ENCODE measurements at regions not wholly inside any gene's neighbourhood (a gene's known extent, or its start where the extent isn't known, plus 50 kb on each side); places are given as distances from the start of the nearest gene placed in this dataset.
A peak's percentile ranks its signal among the peaks of the same experiment; 100 is the strongest.
"Not testable (repeated sequence)": the region's sequence is repeated elsewhere in the genome, so short reads cannot be mapped to it uniquely, and the experiment has no call there.

GRCh38 chr3:76532158-76532822, 507.6 kb upstream of the ROBO2 start:
- TF ChIP-seq CTCF (IDR thresholded peaks at IDR 0.05), result no peak
- Histone ChIP-seq H3K27me3 (no peaks in the 10 kb centered on the region), H3K36me3 (no peaks in the 10 kb centered on the region), H3K9me3 (no peaks in the 10 kb centered on the region), H3K4me1 (no peaks in the 10 kb centered on the region), H3K4me3 (no peak overlapping the region), H3K27ac (no peak overlapping the region)
- ATAC-seq, result no peak
- intact Hi-C loops (cut with DNase I), result no loop called here
- no peak for DNase-seq

- H3K36me3 ChIP-seq; ATAC-seq; H3K4me3 ChIP-seq; H3K27ac ChIP-seq; H3K9me3 ChIP-seq; H3K4me1 ChIP-seq; H3K27me3 ChIP-seq; DNase-seq; intact Hi-C loops (cut with DNase I): not testable (repeated sequence)
These were observed 506.2 kb upstream of the ROBO2 start for GRCh38 chr3:76533710-76534109.

- H3K9me3 ChIP-seq; H3K27me3 ChIP-seq; H3K4me3 ChIP-seq; intact Hi-C loops (cut with DNase I); DNase-seq; H3K27ac ChIP-seq; H3K36me3 ChIP-seq; ATAC-seq; H3K4me1 ChIP-seq: not testable (repeated sequence)
These were observed 502.0 kb upstream of the ROBO2 start for GRCh38 chr3:76537857-76538256.

- intact Hi-C loops (cut with DNase I), result no loop called here
- ATAC-seq (no peak), DNase-seq (no peak)
- Histone ChIP-seq H3K9me3 (no peaks in the 10 kb centered on the region), H3K36me3 (no peaks in the 10 kb centered on the region), H3K27me3 (no peaks in the 10 kb centered on the region), H3K4me3 (no peak overlapping the region), H3K4me1 (no peaks in the 10 kb centered on the region), H3K27ac (no peak overlapping the region)
- no peak for TF ChIP-seq CTCF (IDR thresholded peaks at IDR 0.05)
These were observed 492.2 kb upstream of the ROBO2 start for GRCh38 chr3:76547674-76548073.

- no peaks in the 10 kb centered on the region for H3K9me3 ChIP-seq
- H3K4me1 ChIP-seq, result no peaks in the 10 kb centered on the region
- H3K27me3 ChIP-seq, result no peaks in the 10 kb centered on the region
- no peak overlapping the region for H3K27ac ChIP-seq
- DNase-seq (peak; percentile 53), ATAC-seq (no peak)
- intact Hi-C loops (cut with DNase I), result no loop called here
- no peak for TF ChIP-seq CTCF (IDR thresholded peaks at IDR 0.05)
- H3K4me3 ChIP-seq, result no peak overlapping the region
- no peaks in the 10 kb centered on the region for H3K36me3 ChIP-seq
These were observed 489.2 kb upstream of the ROBO2 start for GRCh38 chr3:76550522-76551201.

- H3K36me3 ChIP-seq, result no peaks in the 10 kb centered on the region
- H3K9me3 ChIP-seq, result no peaks in the 10 kb centered on the region
- DNase-seq (peak; percentile 35), ATAC-seq (no peak)
- no peaks in the 10 kb centered on the region for H3K27me3 ChIP-seq
- TF ChIP-seq CTCF (IDR thresholded peaks at IDR 0.05), result no peak
- H3K4me3 ChIP-seq, result no peak overlapping the region
- H3K4me1 ChIP-seq, result no peaks in the 10 kb centered on the region
- intact Hi-C loops (cut with DNase I), result no loop called here
- H3K27ac ChIP-seq, result no peak overlapping the region
These were observed 488.2 kb upstream of the ROBO2 start for GRCh38 chr3:76551739-76552138.
